GM12872 (cell line): ENCODE measurements at regions not wholly inside any gene's neighbourhood (a gene's known extent, or its start where the extent isn't known, plus 50 kb on each side); places are given as distances from the start of the nearest gene placed in this dataset.

Source experiments
- TF ChIP-seq, protein P1 (sequence below): IDR thresholded peaks from 3 replicates; pipeline ENCODE4 v1.5.1; 2011; ENCODE audit warnings: low read depth, mild to moderate bottlenecking, low read length, moderate library complexity; ENCODE audit not compliant: insufficient read depth

DNA sequence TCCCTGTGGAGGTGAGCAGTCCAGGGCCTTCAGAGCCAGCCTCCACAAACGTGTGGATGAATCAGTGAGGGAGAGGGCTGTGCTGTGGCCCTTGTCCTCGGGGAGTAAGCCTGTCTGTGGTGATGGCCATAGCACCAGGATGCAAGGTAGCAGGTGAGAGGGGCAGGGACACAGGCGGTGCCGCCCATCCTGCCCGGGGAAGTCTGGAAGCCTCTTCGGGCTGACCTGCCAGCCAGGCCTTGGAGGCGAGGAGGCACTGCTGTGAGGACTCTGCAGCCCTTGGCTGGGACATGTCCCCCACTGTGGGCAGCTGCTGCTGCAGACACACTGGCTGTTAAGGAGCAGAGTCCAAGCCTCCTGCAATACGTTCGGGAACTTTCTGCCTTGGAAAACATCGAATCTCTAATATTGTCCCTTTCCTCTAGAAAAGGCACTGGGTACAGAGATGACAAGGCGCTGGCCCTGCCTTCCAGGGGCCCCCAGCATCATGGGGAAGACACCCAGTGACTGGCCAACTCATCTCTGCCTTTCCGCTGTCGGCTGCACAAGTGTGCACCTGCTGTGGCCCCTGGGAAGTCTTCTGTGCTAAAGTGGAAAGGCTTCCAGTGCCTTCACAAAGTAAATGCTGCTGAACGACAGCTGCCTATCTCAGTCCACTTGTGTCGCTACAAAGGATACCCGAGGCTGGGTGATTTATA, 101.4 kb downstream of the ADRA2C start:
- TF ChIP-seq, protein P1, sequence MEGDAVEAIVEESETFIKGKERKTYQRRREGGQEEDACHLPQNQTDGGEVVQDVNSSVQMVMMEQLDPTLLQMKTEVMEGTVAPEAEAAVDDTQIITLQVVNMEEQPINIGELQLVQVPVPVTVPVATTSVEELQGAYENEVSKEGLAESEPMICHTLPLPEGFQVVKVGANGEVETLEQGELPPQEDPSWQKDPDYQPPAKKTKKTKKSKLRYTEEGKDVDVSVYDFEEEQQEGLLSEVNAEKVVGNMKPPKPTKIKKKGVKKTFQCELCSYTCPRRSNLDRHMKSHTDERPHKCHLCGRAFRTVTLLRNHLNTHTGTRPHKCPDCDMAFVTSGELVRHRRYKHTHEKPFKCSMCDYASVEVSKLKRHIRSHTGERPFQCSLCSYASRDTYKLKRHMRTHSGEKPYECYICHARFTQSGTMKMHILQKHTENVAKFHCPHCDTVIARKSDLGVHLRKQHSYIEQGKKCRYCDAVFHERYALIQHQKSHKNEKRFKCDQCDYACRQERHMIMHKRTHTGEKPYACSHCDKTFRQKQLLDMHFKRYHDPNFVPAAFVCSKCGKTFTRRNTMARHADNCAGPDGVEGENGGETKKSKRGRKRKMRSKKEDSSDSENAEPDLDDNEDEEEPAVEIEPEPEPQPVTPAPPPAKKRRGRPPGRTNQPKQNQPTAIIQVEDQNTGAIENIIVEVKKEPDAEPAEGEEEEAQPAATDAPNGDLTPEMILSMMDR, result no peak

DNA sequence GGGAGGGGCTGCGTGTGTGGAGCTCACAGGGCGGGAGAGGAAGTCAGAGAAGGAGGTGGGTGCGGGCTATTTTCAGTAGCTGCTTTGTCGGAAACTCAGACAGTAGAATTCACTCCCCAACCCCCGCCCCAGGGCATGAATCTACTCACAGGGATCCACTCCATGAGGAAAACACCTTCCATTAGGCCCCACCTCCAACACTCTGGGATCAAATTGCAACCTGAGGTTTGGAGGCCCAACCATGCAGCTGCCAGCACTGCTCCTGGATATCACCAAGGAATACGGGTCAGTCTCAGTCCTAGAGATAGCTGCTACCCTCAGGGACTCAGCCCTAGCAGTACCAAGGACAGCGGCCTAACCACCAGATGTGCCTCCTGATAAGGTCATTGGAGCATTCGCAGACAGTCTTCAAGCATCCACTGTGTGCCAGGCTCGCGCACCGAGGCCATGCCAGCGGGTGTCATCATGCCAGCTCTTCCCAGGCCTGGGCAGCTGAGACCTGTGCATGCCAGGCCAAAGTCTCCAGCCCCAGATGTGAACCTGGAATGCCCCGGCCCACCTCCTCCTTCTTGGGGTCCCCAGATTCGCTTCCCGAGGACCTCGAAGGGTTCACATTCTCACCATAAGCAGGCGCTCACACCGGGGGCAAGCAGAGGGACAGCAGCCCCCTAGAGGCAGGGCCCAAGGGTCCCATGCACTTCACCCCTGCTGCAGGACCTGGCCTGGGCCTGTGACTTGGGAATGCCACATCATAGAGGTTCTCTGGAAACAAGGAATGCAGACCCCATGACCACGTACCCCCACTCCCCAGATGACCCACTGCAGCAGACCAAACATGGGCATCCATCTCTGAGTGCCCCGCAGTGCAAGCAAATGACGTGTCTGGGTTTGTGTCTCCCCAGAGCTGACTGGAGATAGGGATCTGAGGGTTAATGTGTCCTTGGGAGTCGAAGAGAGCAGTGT, 102.3 kb downstream of the ADRA2C start:
- TF ChIP-seq, protein P1, result no peak

DNA sequence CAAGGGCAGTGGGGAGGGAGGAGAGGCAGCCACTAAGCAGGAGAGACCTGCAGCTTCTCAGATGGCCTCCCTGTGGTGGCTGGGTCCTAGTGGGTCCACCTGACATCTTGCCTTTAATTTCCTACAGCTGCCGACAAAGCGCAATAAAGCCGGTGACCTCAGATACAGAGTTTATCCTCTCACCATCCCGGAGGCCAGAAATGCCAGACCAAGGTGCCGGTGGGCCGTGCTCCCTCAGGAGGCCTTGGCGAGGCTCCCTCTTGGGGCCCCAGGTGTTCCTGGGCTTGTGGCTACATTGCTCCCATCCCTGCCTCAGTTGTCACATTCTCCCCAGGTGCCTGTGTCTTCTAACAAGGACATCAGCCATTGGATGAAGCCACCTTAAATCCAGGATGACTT, 103.0 kb downstream of the ADRA2C start:
- TF ChIP-seq, protein P1, result no peak

DNA sequence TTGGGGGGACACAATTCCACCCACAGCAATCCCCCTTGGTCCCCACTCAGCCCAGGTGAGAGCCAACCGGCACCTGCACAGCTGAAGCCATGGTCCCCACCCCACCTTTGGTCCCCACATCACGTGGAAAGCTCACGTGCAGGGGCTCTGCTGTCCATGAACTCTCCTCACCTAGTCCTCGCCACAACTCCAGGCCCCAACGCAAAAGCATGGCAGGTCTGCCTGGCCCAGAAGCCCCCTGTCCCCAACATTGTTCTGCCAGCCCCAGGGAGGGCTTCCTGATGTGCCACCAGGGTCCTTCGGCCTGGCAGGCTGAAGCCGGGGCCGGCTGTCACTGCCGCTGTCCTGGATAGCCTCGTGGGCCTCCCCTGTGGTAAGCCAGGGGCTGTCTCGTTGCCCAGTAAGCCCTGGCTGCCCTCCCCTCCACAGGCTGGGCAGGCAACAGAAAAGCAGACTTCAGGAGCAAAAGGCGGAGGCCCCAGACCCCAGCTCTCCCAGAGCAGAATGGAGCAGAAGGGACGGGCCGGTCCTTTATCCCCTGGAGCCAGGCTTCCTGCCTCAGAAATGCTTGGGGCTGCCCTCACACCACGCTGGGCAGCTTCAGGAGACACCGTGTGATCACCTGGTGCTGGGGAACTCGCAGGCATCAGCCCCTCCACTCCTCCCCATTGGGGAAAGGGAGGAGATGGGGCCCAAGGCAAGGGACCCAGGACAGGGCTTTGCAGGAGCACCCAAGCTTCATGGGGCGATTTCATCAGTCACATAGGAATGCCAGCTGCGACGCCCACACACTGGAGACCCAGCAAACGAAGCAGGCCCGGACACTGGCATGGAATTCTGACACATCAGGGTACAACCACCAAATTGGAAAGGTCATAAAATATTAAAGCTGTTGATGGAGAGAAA, 103.7 kb downstream of the ADRA2C start:
- TF ChIP-seq, protein P1, result no peak

DNA sequence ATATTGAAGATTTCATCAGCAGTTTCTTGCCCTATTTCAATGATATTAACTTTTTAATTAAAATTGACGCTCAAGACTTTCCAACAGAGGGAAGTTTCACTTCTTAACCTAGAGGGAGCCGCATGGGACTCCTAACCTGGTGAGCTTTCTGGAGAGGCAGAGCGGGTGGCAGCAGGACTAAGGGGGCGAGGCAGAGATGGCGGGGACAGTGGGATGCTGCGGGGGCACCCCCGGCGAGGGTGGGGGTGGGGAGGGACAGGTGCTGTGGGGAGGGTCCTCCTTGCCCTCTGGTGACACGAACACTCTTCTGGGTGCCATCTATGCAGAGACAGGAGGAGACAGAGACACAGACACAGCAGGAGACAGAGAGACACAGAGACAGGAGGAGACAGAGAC, 104.4 kb downstream of the ADRA2C start:
- TF ChIP-seq, protein P1, result no peak

DNA sequence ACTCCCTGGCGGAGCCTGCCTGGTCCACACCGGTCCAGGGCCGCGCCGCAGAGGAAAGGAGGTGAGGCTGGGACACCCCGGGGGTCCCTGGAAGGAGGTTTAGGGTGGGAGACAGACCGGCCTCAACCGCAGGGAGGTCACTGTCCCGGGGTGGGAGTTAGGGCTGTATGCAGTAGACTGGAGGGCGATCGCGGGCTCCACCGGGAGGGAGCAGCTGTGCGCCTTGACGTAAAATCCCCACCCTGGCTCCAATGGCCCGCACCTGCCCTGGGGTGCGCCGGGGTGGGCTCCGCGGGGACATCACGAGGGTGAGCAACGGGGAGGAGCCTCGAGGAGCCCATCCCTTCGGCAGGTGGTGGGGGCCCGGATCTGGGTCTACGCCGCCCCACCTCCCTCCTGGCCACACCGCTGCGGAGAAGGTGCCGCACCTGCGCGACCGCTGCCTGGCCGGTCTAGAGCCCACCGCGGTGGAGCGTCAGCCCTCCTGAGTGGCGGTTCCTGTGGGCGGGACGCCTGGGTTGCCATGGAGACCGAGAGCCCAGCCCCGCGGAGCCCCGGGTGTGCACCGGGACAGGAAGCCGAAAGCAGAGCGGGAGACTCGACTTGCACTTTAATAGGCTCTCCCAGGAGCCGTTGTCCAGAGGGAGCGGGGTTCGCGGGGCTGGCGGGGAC, 105.1 kb downstream of the ADRA2C start:
- TF ChIP-seq, protein P1, result no peak
